ENCODE measurements at regions not wholly inside any gene's neighbourhood (a gene's known extent, or its start where the extent isn't known, plus 50 kb on each side); places are given as distances from the start of the nearest gene placed in this dataset.
A peak's percentile ranks its signal among the peaks of the same experiment; 100 is the strongest.

DNA sequence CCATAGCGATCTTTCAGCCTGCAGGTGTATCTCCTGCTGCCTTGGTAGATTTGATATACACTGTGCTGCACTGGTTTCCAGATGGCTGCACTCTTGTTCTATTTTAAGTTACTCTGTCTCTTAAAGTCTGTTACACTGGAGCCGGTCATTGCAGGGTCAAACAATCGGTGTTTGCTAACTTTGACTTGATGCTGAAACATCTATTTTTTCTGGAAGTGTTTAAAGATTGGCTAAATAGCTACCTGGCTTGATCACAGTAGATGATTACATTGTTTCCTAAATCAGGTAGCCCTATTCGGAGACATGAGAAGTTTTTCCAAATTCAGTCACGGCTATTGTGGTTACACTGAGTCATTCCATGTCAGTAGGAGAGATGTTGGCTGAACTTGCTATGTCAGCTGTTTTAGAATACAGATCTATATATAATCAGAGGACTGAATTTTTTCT lies 574.8 kb downstream of the ETV1 start:
- WGBS, 4 donors: 36 to 50% (median 49%) methylated on average over 5 of the region's 5 CpGs
- Histone ChIP-seq H3K27ac (peak overlapping the region in 1 of 12 donors; percentile 1), H3K36me3 (no peaks in the 10 kb centered on the region), H3K27me3 (no peaks in the 10 kb centered on the region), H3K9me3 (peaks cover 0 to 15% (median 0%) of the 10 kb centered on the region in 12 donors), H3K4me3 (peak overlapping the region in 6 of 12 donors; percentile 6 to 30 (median 16)), H3K4me1 (peaks cover 0 to 4% (median 0%) of the 10 kb centered on the region in 12 donors)
- DNase-seq: peak in 1 of 5 donors; percentile 7
- peak; percentile 92 to 97 (median 93) for ATAC-seq
- intact Hi-C loops (cut with DNase I): no loop called here
- TF ChIP-seq POLR2A (IDR thresholded peaks at IDR 0.05): no peak
- TF ChIP-seq, protein P1, sequence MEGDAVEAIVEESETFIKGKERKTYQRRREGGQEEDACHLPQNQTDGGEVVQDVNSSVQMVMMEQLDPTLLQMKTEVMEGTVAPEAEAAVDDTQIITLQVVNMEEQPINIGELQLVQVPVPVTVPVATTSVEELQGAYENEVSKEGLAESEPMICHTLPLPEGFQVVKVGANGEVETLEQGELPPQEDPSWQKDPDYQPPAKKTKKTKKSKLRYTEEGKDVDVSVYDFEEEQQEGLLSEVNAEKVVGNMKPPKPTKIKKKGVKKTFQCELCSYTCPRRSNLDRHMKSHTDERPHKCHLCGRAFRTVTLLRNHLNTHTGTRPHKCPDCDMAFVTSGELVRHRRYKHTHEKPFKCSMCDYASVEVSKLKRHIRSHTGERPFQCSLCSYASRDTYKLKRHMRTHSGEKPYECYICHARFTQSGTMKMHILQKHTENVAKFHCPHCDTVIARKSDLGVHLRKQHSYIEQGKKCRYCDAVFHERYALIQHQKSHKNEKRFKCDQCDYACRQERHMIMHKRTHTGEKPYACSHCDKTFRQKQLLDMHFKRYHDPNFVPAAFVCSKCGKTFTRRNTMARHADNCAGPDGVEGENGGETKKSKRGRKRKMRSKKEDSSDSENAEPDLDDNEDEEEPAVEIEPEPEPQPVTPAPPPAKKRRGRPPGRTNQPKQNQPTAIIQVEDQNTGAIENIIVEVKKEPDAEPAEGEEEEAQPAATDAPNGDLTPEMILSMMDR (IDR thresholded peaks at IDR 0.05): no peak

DNA sequence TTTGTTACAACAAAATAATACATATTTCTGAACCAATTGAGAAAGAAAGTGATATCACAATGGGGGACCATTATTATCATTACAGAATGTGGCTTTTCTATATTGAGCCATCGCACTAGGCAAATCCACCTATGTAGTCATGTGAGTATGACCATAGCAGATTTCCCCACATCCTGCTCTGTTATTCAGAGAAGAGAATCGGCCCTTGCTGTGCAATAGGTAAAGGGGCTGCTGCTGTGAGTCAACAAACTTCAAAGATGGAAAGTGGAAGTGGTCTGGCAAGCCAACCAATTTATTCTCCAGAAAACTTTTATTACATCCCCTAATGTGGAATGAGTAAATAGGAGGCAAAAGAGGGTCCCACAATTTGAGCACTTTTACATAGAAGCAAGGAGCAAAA lies 573.4 kb downstream of the ETV1 start:
- DNase-seq: no peak
- Histone ChIP-seq H3K9me3 (peaks cover 0 to 15% (median 0%) of the 10 kb centered on the region in 12 donors), H3K36me3 (no peaks in the 10 kb centered on the region), H3K27ac (no peak overlapping the region), H3K27me3 (no peaks in the 10 kb centered on the region), H3K4me3 (no peak overlapping the region), H3K4me1 (peaks cover 0 to 4% (median 0%) of the 10 kb centered on the region in 12 donors)
- WGBS, 4 donors: 73 to 83% (median 82%) methylated on average over 2 of the region's 2 CpGs
- intact Hi-C loops (cut with DNase I): no loop called here
- ATAC-seq: no peak
- TF ChIP-seq POLR2A (IDR thresholded peaks at IDR 0.05): no peak
- TF ChIP-seq, protein P1 (IDR thresholded peaks at IDR 0.05): no peak

DNA sequence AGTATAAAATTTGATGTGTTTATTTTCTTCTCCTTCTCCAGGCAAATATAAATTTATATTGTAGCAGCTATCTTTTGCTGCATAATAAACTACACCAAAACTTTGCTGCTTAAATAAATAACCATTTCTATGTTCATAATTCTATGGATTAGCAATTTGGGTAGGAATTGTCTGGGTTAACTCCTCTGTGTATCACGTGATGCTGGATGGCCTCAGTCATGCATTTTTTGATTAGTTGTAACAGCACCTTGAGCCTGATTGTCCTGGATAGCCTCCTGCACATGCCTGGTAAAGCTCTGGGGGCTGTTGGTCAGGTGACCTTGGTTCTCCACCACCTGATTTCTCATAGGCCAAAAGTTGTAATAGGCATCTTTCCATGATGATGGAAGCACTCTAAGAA lies 572.9 kb downstream of the ETV1 start:
- intact Hi-C loops (cut with DNase I): no loop called here
- H3K36me3 ChIP-seq: no peaks in the 10 kb centered on the region
- ATAC-seq (no peak), DNase-seq (no peak)
- H3K4me3 ChIP-seq: no peak overlapping the region
- peaks cover 0 to 4% (median 0%) of the 10 kb centered on the region in 12 donors for H3K4me1 ChIP-seq
- 68 to 85% (median 77%) methylated on average over 1 of the region's 1 CpG for WGBS, 4 donors
- H3K27ac ChIP-seq: no peak overlapping the region
- no peaks in the 10 kb centered on the region for H3K27me3 ChIP-seq
- H3K9me3 ChIP-seq: peaks cover 0 to 15% (median 0%) of the 10 kb centered on the region in 12 donors
- TF ChIP-seq POLR2A (IDR thresholded peaks at IDR 0.05): no peak
- TF ChIP-seq, protein P1 (IDR thresholded peaks at IDR 0.05): no peak

DNA sequence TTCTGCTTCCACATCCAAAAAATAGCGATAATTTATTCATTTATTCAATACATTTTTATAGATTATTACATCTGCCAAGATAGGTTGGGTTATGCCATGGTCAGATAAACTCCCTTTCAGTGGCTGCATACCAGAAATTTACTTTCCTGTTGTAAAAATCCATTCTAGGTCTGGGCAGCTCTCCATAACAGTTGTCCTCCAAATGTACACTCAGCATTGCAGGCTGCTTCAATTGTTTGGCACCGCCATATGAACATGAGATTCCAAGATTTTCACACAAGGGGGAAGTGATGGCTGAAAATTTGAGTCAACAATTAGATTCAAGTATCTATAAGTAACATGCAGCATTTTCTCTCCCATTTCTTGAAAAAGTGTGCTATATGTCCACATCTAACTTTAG lies 568.7 kb downstream of the ETV1 start:
- TF ChIP-seq POLR2A (IDR thresholded peaks at IDR 0.05): no peak
- TF ChIP-seq, protein P1 (IDR thresholded peaks at IDR 0.05): no peak
- Histone ChIP-seq H3K4me1 (no peaks in the 10 kb centered on the region), H3K27ac (no peak overlapping the region), H3K27me3 (no peaks in the 10 kb centered on the region), H3K4me3 (no peak overlapping the region), H3K9me3 (peaks cover 0 to 24% (median 0%) of the 10 kb centered on the region in 12 donors), H3K36me3 (no peaks in the 10 kb centered on the region)
- intact Hi-C loops (cut with DNase I): no loop called here
- ATAC-seq: no peak
- 84 to 89% (median 85%) methylated on average over 2 of the region's 2 CpGs for WGBS, 4 donors
- no peak for DNase-seq

All from heart left ventricle (tissue), 16 donors.